ENCODE measurements at regions not wholly inside any gene's neighbourhood (a gene's known extent, or its start where the extent isn't known, plus 50 kb on each side); places are given as distances from the start of the nearest gene placed in this dataset.

- no peak overlapping the region for H2AFZ ChIP-seq (ENCODE audit: low read length)
- H3K27me3 ChIP-seq (replicated peaks in 1 of 4; ENCODE audit: control insufficient read depth in 3 of 4, extremely low read depth in 1 of 4, insufficient read depth in 3 of 4, low read length in 3 of 4): no peaks in the 10 kb centered on the region
- no peak overlapping the region for H3K27ac ChIP-seq (ENCODE audit: low read depth, low read length)
- H3K14ac ChIP-seq (ENCODE audit: insufficient read length): no peak overlapping the region
- H3K4me2 ChIP-seq (ENCODE audit: insufficient read depth in 1 of 2, low read depth in 2 of 2, low read length in 2 of 2): no peak overlapping the region
- no peaks in the 10 kb centered on the region for H3K79me2 ChIP-seq (ENCODE audit: control insufficient read depth in 1 of 2, insufficient read depth in 2 of 2, low read length in 2 of 2)
- H3K4me1 ChIP-seq (replicated peaks in 1 of 4; ENCODE audit: control insufficient read depth in 3 of 4, insufficient read depth in 4 of 4, low read length in 3 of 4): no peaks in the 10 kb centered on the region
- no peak overlapping the region for H3K23ac ChIP-seq (ENCODE audit: insufficient read length)
- H3K4ac ChIP-seq (replicated peaks; ENCODE audit: insufficient read length, low read depth, low read length): no peak overlapping the region
- DNase-seq (ENCODE audit: low read depth in 1 of 2, low spot score in 2 of 2) (no peak), FAIRE-seq (no peak)
- H2BK20ac ChIP-seq (ENCODE audit: low read length): no peak overlapping the region
- H3K56ac ChIP-seq (replicated peaks; ENCODE audit: insufficient read length, low read depth, low read length): no peak overlapping the region
- H3K9me3 ChIP-seq (ENCODE audit: insufficient read depth in 2 of 2, low read depth in 1 of 2, low read length in 1 of 2): no peaks in the 10 kb centered on the region
- H3K36me3 ChIP-seq (ENCODE audit: control insufficient read depth in 2 of 4, insufficient read depth in 4 of 4, low read length in 3 of 4): no peaks in the 10 kb centered on the region
- no peak overlapping the region for H2BK120ac ChIP-seq (replicated peaks; ENCODE audit: low read depth, low read length)
- no peak overlapping the region for H3K4me3 ChIP-seq (ENCODE audit: extremely low read depth in 1 of 4, insufficient read depth in 2 of 4, low read depth in 3 of 4, low read length in 4 of 4)
- H4K20me1 ChIP-seq (replicated peaks in 1 of 2; ENCODE audit: control insufficient read depth in 1 of 2, insufficient read depth in 2 of 2, low read length in 2 of 2): no peaks in the 10 kb centered on the region
- no peak overlapping the region for H4K91ac ChIP-seq (replicated peaks; ENCODE audit: insufficient read length, low read length)
- H3K23me2 ChIP-seq (ENCODE audit: low read depth, low read length): no peaks in the 10 kb centered on the region
- H4K8ac ChIP-seq (ENCODE audit: extremely low read depth, insufficient read depth, low read length): no peak overlapping the region
- ChIA-PET POLR2A (ENCODE audit: partially characterized antibody) (no interaction called here), CTCF (ENCODE audit: partially characterized antibody) (interaction anchor here (1.2 kb wide), 2 partner anchors 74 to 998 kb away, joined by 3 read pairs; no protein-coding TSS in a partner anchor)
- no peak overlapping the region for H4K5ac ChIP-seq (ENCODE audit: insufficient read length, low read depth, low read length)
- H2BK15ac ChIP-seq (ENCODE audit: low read length): no peak overlapping the region
- 79% methylated on average over 2 of the region's 2 CpGs; no CpG with 5 or more reads in 1 of the 2 experiments for WGBS, 2 experiments (ENCODE audit: extremely low coverage in 1 of 2, insufficient coverage in 1 of 2, insufficient read length in 1 of 2, insufficient replicate concordance in 2 of 2, low coverage in 1 of 2, low lambda C conversion rate in 2 of 2, missing lambda C conversion rate in 1 of 2)
- no peaks in the 10 kb centered on the region for H3K79me1 ChIP-seq (ENCODE audit: low read depth, low read length)
- H2AK5ac ChIP-seq (ENCODE audit: low read depth, low read length): no peak overlapping the region
- no peak overlapping the region for H3K9ac ChIP-seq (replicated peaks in 1 of 4; ENCODE audit: extremely low read depth in 1 of 4, low read depth in 3 of 4, low read length in 3 of 4)
- H2BK12ac ChIP-seq (ENCODE audit: low read depth, low read length): no peak overlapping the region
- H3K18ac ChIP-seq (ENCODE audit: extremely low read depth, low read length): no peak overlapping the region
- H2BK5ac ChIP-seq (ENCODE audit: low read depth, low read length): no peak overlapping the region
- TF ChIP-seq KDM1A (IDR thresholded peaks at IDR 0.05; ENCODE audit: borderline replicate concordance, low read length): no peak
- no peak for TF ChIP-seq SP2 (IDR thresholded peaks at IDR 0.05; ENCODE audit: low read length)
- no peak for TF ChIP-seq NANOG (IDR thresholded peaks at IDR 0.05; ENCODE audit: insufficient read depth, low read depth, low read length, poor library complexity, severe bottlenecking)
- TF ChIP-seq GABPA (IDR thresholded peaks at IDR 0.05; ENCODE audit: borderline replicate concordance, insufficient read depth, low read length): no peak
- TF ChIP-seq POU5F1 (IDR thresholded peaks at IDR 0.05; ENCODE audit: low read depth, low read length): no peak
- no peak for TF ChIP-seq TCF12 (IDR thresholded peaks at IDR 0.05; ENCODE audit: low read depth, low read length)
- TF ChIP-seq CREB1 (IDR thresholded peaks at IDR 0.05): no peak
- TF ChIP-seq POLR2AphosphoS5 (IDR thresholded peaks at IDR 0.05; ENCODE audit: low read depth, low read length): no peak
- no peak for TF ChIP-seq NRF1 (IDR thresholded peaks at IDR 0.05; ENCODE audit: low read depth, low read length)
These were observed 722.7 kb downstream of the XPNPEP1 start for GRCh38 chr10:109200646-109201045.
